Osteocyte (in vitro differentiated cells): ENCODE measurements at regions not wholly inside any gene's neighbourhood (a gene's known extent, or its start where the extent isn't known, plus 50 kb on each side); places are given as distances from the start of the nearest gene placed in this dataset.

ENCODE experiments used
- DNase-seq: peaks from one replicate; pipeline ENCODE4 v3.0.0; 2021; ENCODE audit warnings: mixed read lengths; ENCODE audit not compliant: unreplicated experiment; ENCODE audit errors: extremely low spot score
- H3K27ac Mint-ChIP-seq: one replicate; pipeline ENCODE4 v1.8.0; 2021; ENCODE audit warnings: mild to moderate bottlenecking, mixed read lengths; ENCODE audit not compliant: unreplicated experiment
- H3K27me3 Mint-ChIP-seq: one replicate; pipeline ENCODE4 v1.8.0; 2021; ENCODE audit warnings: mixed read lengths; ENCODE audit not compliant: unreplicated experiment
- H3K36me3 Mint-ChIP-seq: one replicate; pipeline ENCODE4 v1.8.0; 2021; ENCODE audit warnings: mixed read lengths; ENCODE audit not compliant: unreplicated experiment
- H3K4me1 Mint-ChIP-seq: one replicate; pipeline ENCODE4 v1.8.0; 2021; ENCODE audit warnings: mixed read lengths; ENCODE audit not compliant: unreplicated experiment
- H3K4me3 Mint-ChIP-seq: one replicate; pipeline ENCODE4 v1.8.0; 2021; ENCODE audit warnings: mild to moderate bottlenecking, moderate library complexity, mixed read lengths; ENCODE audit not compliant: unreplicated experiment
- H3K9me3 Mint-ChIP-seq: one replicate; pipeline ENCODE4 v1.8.0; 2021; ENCODE audit warnings: mixed read lengths; ENCODE audit not compliant: unreplicated experiment
- CTCF ChIP-seq: fragments of 200-600 bp; sonication (generic); IDR thresholded peaks from 2 replicates; pipeline ENCODE4 v1.5.0; 2021; ENCODE audit warnings: antibody characterized with exemption, mild to moderate bottlenecking, moderate library complexity

- Mint-ChIP-seq H3K4me3 (no peak overlapping the region), H3K9me3 (peaks cover 7% of the 10 kb centered on the region), H3K27me3 (peaks cover 9% of the 10 kb centered on the region), H3K36me3 (no peaks in the 10 kb centered on the region), H3K27ac (no peak overlapping the region), H3K4me1 (no peaks in the 10 kb centered on the region)
- no peak for DNase-seq
- no peak for TF ChIP-seq CTCF
Measured at GRCh38 chr6:8785223-8785622, 349.9 kb upstream of the SLC35B3 start.

- no peak for TF ChIP-seq CTCF
- Mint-ChIP-seq H3K27me3 (peaks cover 7% of the 10 kb centered on the region), H3K4me1 (no peaks in the 10 kb centered on the region), H3K9me3 (peaks cover under 1% of the 10 kb centered on the region), H3K4me3 (no peak overlapping the region), H3K27ac (no peak overlapping the region), H3K36me3 (no peaks in the 10 kb centered on the region)
- DNase-seq = no peak
Measured at GRCh38 chr6:8783191-8783590, 347.8 kb upstream of the SLC35B3 start.

- H3K9me3 Mint-ChIP-seq = no peaks in the 10 kb centered on the region
Measured at GRCh38 chr6:8780653-8781052, 345.3 kb upstream of the SLC35B3 start.

GRCh38 chr6:8764733-8765132 is 329.4 kb upstream of the SLC35B3 start:
- peaks cover 7% of the 10 kb centered on the region for H3K9me3 Mint-ChIP-seq
- no peak overlapping the region for H3K4me3 Mint-ChIP-seq

More at GRCh38 chr6:8780653-8781052, 345.3 kb upstream of the SLC35B3 start:
- TF ChIP-seq CTCF = no peak
- Mint-ChIP-seq H3K4me3 (no peak overlapping the region), H3K27me3 (no peaks in the 10 kb centered on the region), H3K4me1 (no peaks in the 10 kb centered on the region), H3K36me3 (no peaks in the 10 kb centered on the region), H3K27ac (no peak overlapping the region)
- no peak for DNase-seq

GRCh38 chr6:8760951-8761350 is 325.6 kb upstream of the SLC35B3 start:
- DNase-seq = no peak
- no peaks in the 10 kb centered on the region for H3K36me3 Mint-ChIP-seq
- peaks cover 1% of the 10 kb centered on the region for H3K27me3 Mint-ChIP-seq

More at GRCh38 chr6:8764733-8765132, 329.4 kb upstream of the SLC35B3 start:
- Mint-ChIP-seq H3K27ac (no peak overlapping the region), H3K27me3 (peaks cover 3% of the 10 kb centered on the region), H3K4me1 (no peaks in the 10 kb centered on the region), H3K36me3 (no peaks in the 10 kb centered on the region)
- DNase-seq = no peak
- no peak for TF ChIP-seq CTCF

More at GRCh38 chr6:8760951-8761350, 325.6 kb upstream of the SLC35B3 start:
- Mint-ChIP-seq H3K27ac (no peak overlapping the region), H3K4me3 (no peak overlapping the region), H3K9me3 (peaks cover 7% of the 10 kb centered on the region), H3K4me1 (peaks cover 3% of the 10 kb centered on the region)
- TF ChIP-seq CTCF = no peak
